NOMO-1 treated with DMSO at 0.1 percent for 48 hours (cell line): ENCODE measurements at regions not wholly inside any gene's neighbourhood (a gene's known extent, or its start where the extent isn't known, plus 50 kb on each side); places are given as distances from the start of the nearest gene placed in this dataset.
"Not testable (repeated sequence)": the region's sequence is repeated elsewhere in the genome, so short reads cannot be mapped to it uniquely, and the experiment has no call there.

Experiments used
- DNase-seq: peaks from one replicate; lab custom pipeline; 2025; ENCODE audit not compliant: unreplicated experiment; lab: John Stamatoyannopoulos, UW

DNA sequence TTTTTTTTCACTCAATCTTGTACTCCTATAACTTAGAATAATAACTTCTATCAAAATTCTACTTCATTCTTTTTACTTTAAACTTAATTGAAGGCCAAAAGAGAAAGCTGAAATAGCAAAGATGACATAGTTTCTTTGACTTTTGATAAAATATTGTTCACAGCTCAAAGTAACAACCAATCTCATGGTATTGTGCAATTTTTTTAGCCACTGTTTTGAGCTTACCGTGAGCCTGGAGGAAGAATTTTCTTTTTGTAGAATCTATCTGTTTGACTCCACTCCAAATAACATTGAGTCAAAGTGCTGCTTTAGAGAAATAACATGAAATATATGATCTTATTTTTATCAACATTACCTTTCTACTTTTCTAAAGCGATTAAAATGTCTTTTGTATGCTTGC is 903.9 kb upstream of the FOXG1 start:
- DNase-seq: no peak

DNA sequence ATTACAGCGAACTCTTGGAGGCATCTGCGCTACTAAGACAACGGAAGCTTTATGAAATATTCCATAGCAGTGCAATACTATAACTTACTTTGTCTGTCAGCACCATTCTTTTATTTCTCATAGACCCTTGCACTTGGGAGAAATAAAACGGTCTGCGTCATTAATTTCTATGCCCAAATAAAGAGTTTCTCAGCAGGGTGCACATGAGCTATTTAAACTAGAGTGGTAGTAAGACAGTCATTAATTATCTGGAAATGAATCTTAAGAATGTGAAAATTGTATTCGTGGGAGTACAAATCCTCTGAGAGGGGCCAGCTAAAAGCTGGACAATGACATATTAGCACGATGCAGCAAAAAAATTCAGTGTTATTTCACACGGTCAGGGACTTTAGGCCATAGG is 903.4 kb upstream of the FOXG1 start:
- DNase-seq: no peak

DNA sequence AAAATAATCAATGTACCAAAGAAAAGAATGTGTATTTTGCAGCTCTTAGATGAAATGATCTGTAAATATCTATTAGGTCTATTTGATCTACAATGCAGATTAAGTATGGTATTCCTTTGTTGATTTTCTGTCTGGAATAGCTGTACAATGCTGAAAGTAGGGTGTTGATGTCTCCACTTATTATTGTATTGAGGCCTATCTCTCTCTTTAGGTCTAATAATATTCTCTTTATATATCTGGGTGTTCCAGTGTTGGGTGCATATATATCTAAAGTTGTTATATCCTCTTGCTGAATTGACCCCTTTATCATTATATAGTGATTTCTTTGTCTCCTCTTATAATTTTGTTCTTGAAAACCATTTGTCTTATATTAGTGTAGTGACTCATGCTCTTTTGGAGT is 885.5 kb upstream of the FOXG1 start:
- no peak for DNase-seq

DNA sequence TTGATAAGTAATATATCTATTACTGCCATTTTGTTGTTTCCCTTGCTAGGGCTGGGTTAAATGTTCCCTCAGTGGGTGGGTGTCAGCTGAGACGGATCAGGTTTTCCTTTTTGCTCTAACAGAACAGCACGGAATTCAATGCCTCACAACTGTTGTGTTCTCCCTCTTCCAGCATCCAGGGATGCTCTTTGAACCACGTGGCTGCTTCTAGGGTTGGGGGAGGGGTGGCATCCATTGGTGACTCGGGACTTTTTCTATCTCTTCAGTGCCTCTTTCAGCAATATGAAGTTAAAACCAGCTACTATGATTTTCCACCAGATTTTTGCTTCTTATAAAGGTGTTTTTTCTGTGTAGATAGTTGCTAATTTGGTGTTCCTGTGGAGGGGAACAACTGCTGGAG is 884.9 kb upstream of the FOXG1 start:
- no peak for DNase-seq

DNA sequence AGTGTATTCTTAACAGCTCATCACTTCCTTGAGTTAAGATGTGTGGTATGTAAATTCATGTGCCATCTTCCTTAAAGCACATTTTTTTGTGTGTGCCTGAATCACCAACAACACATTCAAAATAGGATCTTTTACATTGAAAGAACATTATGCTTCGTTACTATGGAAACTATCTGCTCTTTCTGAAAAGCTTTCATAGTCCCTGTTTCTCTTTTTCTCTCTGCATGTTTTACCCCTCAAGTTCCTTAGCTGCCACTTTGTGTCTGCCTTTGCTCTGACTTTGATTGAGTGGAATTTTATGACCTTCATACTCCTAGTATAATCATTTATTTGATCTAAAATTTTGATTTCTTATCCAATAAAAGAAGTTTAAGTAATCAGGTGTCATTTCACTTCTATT is 880.3 kb upstream of the FOXG1 start:
- DNase-seq: no peak

DNA sequence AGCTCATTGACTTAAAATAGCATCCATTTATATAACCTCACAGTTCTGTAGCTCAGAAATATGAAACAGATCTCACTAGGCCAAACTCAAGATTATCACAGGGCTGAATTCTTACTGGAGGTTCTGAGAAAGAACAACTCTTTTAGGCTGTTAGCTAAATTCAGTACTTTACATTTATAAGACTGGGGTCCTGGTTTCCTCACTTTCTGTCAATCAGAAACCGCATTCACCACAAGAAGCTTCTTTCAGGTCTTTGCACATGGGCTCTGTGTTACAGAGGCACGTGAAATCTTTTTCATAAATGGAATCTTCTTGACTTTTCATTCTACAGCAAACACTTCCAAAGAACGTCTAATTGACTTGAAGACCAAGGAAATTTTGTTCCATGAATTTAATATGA is 876.3 kb upstream of the FOXG1 start:
- no peak for DNase-seq

DNA sequence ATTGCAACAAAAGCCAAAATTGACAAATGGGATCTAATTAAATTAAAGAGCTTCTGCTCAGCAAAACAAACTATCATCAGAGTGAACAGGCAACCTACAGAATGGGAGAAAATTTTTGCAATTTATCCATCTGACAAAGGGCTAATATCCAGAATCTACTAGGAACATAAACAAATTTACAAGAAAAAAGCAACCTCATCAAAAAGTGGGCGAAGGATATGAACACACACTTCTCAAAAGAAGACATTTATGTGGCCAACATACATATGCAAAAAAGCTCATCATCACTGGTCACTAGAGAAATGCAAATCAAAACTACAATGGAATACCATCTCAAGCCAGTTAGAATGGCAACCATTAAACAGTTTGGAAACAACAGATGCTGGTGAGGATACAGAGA is 858.1 kb upstream of the FOXG1 start:
- DNase-seq: not testable (repeated sequence)

DNA sequence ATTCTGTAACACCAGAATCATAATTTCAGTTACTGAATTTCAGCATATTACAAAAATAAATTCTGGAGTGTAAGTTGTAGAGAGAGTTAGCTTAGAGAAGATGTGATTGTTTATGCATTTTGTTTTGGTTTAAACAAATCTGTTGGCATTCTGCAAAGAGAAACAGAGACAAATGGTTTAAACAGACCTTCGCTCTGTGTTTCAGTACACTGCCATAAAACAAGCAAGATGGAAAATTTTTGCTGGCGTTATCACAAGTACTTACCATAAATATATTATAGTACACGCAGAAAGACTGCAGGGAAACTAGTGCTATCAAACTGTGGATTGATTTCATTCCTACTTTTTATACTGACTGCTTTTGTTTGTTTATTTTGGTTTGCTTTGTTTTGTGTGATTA is 850.3 kb upstream of the FOXG1 start:
- no peak for DNase-seq

DNA sequence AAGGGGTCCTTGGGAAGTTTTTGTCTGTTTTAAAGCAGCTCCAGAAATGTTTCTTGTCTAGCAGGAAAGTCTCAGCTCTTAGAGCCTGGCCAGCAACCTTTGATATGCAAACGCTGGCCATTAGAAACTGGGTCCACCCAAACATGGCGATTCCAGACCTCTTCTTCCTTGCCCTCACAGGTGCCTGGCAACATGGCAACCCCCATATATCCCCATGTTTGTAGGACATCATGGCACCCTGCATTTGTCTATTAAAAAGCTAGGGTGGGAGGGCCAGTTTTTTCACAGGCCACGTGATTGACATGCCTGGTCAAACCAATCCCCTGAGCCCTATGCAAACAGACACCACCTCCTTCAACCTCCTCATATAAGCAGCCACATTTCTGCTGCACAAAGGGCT is 848.7 kb upstream of the FOXG1 start:
- no peak for DNase-seq

DNA sequence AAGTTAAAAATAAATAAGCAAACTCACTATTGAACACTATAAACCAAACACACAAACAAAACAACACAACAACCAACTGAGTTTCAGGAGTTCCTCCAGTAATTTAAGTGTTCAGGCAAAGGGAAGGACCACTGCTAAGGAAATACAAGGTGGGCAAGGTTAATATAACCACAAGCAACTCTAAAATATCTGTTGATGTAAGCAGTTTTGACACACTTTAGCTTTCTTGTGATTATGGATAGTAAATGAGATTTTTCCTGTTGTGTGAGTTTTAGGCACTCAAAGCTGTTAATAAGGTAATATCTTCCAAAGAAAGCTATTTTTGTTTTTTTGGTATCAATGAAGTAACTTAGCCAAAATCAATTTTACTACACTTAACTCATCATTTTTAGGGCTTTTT is 839.1 kb upstream of the FOXG1 start:
- no peak for DNase-seq

DNA sequence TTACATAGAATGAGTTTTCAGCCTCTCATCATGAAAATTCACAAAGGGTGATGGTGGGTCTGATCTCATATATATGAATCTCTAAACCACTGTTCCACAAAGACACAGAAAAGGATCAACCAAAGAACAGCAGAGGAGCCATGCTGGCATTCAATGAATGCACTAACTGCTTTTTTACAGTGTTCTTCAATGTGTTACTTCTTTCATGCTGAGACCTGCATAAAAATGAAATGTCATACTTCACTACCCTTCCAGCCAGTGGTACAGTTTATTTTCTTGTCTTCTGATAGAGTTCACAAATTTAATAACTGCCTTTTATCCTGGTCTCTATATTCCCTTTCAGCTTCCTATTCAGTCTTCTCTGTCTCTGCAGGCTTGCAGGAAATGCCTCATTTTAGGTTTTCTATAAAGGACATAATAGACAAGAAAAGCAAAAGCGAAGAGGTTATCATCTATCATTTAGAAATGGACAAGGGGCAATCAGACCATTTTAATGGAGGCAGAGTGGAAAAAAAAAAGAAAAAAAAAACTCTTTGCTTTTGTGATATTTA is 836.7 kb upstream of the FOXG1 start:
- DNase-seq: no peak

DNA sequence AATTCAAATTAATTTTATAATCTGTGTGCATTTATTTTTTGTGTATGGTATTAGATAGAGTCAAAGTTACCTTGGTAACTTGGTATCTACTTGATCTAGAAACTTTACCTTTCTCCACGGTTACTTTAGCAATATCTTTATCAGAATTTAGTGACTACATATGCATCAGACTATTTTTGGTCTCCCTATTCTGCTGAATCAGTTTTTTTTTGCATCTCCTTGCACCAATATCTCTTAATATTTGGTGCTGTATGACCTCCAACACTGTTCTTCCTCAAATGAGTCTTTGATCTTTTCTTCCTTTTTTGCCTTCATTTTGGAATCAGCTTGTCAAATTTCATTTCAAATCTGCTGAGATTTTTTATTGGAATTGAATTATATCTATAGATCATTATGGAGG is 828.2 kb upstream of the FOXG1 start:
- DNase-seq: no peak

DNA sequence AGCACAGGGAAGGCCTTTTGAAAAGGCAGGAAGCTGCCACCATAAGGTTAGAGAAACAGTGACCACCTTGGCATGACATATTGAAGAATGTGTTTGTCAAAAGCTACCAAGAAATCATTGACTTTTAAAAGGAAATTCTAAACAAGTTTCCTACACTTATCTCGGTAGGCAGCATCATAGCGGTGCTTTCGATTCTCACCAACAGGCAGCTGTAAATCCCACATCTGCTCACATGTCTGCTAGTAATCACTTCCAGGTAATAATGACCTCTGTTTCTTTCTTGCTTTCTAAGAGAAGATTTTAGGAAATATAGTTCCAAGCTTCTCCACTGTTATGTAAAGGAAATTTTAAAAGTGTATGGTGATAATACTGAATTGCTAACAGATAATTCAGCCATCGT is 821.1 kb upstream of the FOXG1 start:
- no peak for DNase-seq

DNA sequence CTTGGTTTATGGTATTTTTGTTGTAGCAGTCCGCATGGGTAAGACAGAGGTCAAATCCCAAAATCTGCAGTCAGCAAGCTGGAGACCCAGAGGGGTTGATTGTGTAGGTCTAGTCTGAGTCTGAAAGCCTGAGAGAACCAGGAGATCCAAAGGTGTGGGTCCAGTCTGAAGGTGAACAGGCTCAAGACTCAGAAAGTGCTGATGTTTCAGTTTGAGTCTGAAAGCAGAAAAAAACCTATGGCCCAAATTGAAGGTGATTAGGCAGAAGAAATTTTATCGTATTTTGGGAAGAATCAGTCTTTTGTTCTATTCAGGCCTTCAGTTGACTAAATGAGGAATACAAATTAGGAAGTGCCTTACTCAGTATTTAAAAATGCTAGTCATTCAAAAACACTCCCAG is 807.8 kb upstream of the FOXG1 start:
- DNase-seq: no peak

DNA sequence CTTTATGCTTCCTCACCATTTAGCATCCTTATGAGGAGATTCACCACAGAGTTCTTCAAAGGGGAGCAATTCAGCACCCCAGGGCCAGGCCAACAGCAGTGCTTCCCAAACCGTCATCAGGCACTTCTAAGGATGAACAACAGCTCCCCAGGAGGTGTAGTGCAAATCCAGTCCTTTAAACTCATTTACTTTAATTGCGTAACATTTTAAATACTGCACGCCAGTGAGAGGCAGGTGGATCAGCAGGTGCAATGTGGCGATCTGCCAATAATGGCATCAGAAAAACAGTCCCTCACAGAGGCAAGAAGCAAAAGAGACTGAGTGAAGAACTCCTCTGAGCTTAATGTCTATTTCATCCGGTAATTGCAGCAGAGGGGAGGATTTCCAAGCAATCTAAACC is 770.9 kb upstream of the FOXG1 start:
- DNase-seq: no peak

DNA sequence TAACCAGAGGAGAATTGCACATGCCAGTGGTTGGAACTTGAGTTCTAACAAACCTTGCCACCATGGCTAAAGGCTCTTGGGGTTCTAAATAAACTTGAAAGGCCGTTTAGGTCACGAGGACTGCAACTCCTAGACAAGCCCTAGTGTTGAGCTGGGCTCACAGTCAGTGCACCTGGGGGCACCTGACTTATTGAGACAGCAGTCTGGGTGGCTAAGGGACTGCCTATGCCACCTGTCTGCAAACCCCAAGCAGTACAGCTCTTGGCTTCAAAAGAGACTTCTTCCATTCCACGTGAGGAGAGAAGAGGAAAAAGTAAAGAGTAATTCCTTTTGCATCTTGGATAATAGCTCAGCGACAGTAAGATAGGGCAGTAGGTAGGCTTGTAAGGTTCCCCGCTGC is 765.6 kb upstream of the FOXG1 start:
- DNase-seq: no peak

DNA sequence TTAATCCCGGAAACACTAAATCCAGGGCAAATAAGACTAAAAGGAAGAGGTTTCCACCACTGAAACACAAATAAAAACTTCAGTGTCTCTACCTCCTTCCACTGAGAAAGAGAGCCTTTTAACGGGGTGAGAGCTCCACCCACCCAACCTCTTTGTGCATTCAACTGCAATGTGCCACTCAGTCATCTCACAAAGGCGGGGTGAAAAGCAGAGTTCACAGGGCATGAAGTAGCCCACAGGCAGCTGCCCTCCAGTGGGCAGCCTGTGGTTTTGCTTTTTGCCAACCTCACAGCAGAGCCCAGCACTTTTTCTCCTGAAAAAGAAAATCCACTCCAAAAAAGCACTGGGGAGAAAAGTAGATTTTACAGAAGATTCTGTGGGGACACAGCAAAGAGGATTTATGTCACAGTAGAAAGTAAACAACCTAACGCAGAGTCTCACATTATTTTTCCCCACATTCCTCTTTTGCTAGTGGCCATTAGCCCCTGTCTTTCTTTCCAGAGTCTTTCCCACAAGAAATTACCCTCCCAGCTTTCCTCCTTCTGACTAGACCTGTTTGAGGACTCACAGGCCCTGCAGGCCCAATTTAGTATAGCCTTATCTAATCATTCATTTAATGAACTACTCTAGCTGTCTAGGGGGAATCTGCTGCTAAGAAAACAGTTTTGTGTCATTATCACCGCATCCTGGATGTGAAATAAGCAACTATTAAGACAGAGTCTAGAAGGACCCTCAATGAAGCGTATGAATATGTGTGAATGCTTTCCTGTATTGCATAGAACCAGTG is 753.8 kb upstream of the FOXG1 start:
- DNase-seq: no peak

DNA sequence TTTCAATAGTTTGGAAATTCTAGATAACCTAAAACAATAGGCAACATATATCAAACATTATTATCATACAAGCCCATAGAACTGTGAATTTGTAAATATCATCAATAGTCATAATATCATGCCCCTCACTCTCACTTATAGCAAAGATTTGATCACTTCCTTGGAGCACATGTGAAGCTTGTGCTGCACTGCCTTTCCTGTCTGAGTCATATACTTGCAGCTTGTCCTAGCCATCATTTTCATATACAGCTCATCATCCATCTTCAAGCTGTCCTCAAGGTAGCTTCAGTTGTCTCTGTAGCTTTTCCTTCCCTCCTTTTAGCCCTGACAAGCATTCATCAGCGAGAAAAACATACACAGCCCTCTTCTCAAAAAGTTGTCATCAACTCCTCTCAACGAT is 746.5 kb upstream of the FOXG1 start:
- DNase-seq: no peak

DNA sequence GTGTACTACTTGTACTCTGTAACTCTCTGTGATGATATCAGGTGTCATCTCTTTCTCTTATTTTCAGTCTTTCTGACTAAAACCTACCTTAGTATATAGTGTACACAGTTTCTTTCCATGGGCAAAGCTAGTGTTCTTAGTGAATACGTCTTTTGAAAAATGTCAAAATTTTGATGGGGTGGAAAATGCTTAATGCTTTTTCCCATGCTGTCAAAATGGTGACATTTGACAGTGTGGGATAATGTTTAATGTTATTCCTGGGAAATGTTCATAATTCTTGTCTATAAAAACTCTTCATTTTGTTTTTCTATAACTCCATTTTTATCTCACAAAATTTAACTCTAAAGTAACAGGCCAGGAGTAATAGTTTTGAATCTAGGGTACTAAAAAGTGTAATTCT is 742.7 kb upstream of the FOXG1 start:
- no peak for DNase-seq

DNA sequence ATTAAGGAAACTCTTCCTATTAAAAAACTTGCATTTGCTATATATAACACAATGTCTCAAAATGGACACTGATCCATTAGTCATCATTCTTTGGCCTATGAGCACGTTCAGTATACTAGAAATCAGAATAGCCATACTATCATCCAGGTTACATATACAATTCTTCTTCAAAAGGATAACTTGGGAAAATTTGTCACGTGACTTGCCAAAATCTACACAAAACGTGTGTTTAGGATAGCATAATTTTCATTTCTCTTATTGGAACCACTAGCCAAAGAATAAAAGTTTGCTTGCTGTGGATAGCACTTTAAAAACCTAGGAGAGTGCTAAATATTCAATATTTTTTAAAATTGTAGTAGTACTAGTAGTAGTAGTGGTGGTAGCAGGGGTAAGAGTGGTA is 714.3 kb upstream of the FOXG1 start:
- no peak for DNase-seq

DNA sequence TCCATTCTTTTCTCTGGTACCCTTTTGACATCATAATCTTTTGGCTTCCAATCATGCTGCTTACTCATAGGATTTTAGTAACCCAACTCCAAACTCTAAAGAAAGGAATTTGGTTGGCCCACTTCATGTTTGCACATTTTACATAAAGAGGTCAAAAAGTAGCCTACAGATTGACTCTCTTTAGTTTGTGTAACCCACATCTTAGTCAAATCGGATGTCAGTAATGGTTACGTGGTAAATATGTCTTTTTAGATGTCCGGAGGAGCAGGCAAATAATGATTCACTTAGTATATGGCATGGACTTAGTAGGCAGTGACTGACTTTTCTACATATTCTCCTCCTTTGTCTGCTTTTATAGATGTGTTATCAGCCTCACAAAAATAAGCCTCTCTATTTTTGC is 711.6 kb upstream of the FOXG1 start:
- no peak for DNase-seq

DNA sequence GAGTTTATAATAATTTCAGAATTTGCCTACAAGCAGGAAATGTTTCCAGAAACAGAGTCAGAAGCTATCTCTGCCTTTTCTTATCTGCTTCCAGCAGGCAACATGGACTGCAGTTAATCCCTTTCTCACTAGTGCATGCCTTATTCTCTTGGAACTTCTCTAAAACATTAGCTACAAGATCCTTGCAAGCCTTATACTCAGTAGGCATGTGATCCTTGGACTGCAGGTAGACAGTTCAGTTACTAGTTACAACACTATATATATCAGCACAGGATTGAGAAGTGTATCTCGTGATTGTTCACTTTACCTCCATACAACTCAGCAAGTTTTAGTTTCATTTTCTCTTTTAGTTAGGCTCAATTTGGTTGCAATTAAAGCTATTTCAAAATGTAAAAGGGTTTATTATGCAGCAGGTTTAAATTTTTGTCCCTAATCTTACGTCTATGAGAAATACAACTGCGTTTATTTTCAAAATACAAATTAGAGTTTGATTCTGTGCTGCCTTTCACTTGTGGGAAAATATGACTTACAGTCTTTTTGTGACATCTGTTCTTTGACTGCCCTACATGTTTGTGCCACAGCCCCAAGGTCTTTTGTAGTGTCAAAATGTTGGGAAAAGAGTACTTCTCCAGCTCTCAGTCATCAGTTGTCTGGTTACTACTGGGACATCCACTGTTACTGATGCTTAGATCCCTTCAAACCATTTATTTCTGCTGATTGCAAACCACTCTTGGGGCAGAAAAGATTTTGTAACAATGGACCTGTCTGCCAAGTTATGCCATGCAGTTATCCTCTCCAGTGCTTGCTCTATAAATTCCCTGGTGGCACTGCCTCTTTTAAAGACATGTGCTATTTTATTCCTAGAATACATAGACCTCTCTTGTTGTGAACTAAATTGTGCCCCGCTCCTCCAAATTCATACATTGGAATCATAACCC is 709.0 kb upstream of the FOXG1 start:
- DNase-seq: peak; percentile 46
